Superior temporal gyrus (tissue), 1 donor: ENCODE measurements at regions not wholly inside any gene's neighbourhood (a gene's known extent, or its start where the extent isn't known, plus 50 kb on each side); places are given as distances from the start of the nearest gene placed in this dataset.
A peak's percentile ranks its signal among the peaks of the same experiment; 100 is the strongest.

Experiments used
- DNase-seq: peaks from one replicate; pipeline ENCODE4 v3.0.0-alpha.2; 2016; ENCODE audit errors: extremely low spot score

- DNase-seq = no peak
Measured at GRCh38 chr2:120936476-120937334, 201.0 kb downstream of the GLI2 start.

DNA sequence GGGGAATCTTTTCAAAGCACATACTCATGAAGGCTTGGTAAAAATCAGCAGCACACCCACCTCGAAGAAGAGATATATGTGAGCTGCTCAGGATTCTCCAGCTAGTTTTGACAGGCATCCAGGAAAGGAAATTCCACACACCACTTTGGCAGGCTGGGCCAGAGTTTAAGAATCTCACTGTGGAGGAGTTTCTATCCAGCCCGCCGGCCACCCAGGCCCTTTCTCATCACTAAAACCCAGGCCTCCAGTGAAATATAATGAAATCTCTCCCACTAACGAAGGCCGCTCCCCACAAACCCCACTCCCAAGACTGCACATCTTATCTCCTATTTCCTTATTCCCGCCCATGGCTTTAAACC lies 202.0 kb downstream of the GLI2 start:
- no peak for DNase-seq

DNA sequence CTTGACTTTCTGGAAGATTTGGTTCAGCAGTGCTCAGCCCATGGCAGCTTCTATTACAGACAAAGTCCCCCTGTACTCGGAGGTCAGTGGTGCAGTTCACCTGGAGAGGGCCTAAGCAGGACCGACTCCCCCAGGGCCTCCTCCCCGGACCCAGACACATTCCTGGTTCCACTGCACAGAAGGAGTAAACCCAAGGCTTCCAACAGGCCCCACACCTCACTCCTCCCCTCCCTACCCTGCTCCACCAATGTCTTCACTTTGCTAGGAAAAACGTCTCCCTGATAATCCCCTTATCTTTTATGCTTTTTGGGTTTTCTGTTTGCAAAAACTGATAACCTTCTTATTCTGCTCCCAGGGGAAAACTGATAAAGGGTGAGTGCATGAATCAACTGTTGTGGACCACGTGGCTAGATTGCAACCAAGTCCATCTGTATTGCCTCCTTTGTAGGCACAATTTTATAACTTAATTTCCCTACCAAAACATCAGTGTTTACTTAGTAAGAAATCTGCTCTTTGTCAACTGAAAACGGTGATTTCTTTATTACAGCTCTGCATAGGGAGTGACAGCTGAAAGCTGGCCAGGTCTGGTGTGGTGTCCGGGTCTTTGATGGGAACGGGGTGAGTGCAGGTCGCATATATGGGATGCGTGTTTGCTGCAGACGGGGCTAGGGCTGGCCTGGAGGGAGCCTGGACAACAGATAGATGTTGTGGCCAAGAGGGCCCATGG lies 202.5 kb downstream of the GLI2 start:
- no peak for DNase-seq

GRCh38 chr2:120939595-120940318 lies 204.1 kb downstream of the GLI2 start:
- DNase-seq = peak; percentile 24

GRCh38 chr2:120940319-120940696 lies 204.6 kb downstream of the GLI2 start:
- DNase-seq = no peak

GRCh38 chr2:120940726-120941256 lies 205.1 kb downstream of the GLI2 start:
- DNase-seq = no peak

DNA sequence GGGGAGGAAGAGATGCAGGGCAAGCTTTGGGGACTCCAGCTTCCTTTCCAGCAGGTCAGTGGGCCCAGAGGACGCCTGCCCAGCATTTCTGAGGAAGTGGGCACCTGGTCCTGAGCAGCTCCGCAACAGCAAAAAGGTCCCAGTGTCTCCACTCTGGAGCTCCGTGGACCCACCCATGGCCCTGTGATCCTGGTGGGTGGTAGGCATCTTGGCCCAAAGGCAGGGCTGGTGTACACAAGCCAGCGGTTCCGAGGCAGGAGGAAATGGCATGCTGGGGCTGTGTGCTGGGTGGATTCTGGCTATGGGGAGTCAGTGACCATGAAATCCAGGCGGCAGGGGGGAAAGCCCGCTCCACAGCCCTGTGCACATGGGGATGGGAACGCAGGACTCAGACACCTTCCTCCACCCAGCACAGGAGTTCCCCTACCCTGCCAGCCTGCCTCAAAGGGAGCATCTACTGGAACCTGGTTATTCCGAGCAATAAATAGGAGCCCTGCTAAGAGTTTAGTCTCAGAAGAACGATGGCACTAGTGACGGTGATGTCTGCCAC lies 206.0 kb downstream of the GLI2 start:
- no peak for DNase-seq

DNA sequence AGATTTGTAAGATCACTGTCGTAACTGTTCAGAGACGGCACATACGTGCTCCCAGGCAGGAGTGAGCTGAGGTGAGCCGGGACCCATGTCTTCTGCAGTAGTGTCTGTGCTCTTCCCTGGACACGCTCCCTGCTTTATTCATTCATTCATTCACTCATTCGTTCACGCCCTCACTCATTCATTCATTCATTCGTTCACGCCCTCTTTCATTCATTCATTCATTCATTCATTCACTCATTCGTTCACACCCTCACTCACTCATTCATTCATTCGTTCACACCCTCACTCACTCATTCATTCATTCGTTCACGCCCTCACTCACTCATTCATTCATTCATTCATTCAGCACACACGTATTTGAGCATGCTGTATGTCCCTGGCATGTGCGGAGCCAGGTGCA lies 207.0 kb downstream of the GLI2 start:
- no peak for DNase-seq

- DNase-seq = no peak
Measured at GRCh38 chr2:120943403-120944034, 207.9 kb downstream of the GLI2 start.

DNA sequence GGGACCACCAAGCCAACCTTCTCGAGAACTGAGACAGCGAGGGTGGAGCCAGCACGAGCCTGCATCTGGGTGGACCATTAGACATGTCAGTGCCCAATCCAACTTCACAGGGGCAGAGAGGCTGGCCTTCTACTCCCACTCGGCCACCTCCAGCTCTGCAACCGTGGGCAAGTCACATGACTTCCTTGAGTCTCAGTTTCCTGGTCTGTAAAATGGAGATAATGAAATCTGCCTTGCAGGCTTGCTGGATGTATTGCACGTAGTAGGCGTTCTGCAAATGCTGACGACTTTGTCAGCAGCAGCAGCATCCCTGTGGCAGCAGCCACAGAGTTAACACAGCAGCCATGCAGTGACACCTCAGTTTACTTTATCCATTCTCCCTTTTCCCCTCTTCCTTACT lies 208.9 kb downstream of the GLI2 start:
- DNase-seq = no peak

DNA sequence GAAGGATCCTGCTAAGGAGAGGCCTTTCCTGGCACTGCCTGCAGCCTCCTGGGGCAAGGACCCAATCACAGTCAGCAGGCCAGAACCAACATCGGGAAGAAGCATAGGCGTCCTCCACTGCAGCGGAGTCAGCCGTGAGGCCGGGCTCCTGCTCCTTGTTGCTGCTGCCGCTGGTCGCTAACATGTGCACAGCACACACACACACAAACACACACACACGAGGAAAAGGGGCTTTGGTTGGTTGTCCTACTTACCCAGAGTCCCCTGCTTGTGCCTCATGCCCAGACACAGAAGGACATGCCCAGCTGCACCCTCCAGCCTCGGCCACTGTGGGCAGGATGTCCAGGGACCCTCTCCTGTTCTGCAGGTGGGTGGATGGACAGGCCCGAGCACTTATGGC lies 209.4 kb downstream of the GLI2 start:
- no peak for DNase-seq

GRCh38 chr2:120945832-120946499 lies 210.3 kb downstream of the GLI2 start:
- DNase-seq = no peak

GRCh38 chr2:120947327-120947726 lies 211.7 kb downstream of the GLI2 start:
- no peak for DNase-seq

- DNase-seq = no peak
Measured at GRCh38 chr2:120947982-120948661, 212.5 kb downstream of the GLI2 start.

DNA sequence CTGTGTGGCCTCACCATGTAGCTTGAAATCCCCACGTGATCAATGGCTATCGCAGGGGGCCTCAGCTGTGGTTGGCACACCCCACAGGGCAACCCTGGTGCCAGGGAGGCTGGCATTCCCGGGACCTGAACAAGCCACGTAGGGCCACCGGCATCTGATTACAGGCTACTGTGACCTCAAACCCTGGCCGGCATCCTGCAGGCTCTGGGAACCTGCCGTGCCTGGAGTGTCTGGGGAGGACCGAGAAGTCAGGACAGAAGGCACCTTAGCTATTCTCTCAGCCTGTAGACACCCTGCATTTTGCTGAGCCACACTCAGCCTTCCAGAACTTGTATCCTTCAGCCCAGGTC lies 213.0 kb downstream of the GLI2 start:
- no peak for DNase-seq

DNA sequence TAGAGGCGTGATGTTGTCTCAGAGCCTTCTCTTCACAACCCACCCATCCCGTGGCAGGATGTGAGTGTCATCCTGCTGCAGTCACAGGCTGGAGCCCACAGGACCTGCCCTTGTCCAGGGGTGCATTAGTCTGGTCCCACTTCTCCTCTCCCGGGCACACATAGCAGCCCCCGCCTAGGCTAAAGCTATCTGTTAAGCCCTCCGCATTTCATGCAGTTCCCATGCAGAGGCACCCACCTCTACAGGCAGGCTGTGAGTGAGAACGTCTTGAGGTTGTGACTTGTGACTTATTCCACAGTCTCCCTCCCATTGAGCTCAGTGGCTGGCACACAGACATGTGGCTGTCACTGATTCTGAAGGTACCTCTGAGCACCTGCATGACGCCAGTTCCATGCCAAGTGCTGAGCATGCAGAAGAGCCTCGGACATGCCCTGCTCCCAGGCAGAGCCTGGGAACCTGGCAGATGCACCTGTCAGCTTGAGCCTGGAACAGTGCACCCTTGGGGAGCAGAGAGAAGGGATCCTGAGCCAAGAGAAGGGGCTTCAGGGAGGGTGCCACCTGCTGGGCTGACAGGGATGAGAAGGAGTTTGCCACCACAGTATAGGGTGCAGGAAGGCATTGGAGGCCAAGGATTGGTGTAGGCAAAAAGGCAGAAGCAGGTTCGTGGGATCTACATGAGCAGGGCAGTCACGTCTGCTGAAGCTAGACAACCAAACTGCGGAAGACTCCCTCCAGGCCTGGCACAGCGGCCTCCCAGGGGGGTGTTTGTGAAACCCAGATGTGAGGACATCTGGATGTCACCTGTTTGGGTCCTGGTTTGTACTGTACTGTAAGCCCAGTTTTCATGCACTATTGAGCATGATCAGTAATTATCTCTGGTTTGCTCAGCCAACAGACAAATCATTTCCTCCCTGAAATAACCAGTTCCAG lies 213.6 kb downstream of the GLI2 start:
- DNase-seq = no peak

- DNase-seq = no peak
Measured at GRCh38 chr2:120949957-120950590, 214.4 kb downstream of the GLI2 start.

DNA sequence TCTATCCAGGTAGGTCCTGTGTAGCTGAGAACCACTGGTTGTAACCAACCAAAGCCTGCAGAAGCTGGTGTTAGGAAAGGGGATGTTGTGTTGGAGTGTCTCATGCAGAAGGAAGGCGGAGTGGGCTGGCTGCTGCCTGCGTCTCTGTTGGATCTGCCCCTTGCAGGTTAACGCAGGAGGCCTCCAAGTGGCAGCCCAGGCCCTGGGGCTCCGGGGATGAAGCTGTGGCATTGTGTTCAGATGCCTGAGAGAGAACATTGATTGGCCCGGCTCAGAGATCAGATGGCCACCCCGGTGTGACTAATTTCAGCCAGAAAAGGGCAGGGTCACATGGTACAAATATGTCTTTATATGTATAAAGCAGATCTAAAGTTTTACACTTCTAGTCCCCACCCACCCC lies 216.0 kb downstream of the GLI2 start:
- DNase-seq = no peak

- no peak for DNase-seq
Measured at GRCh38 chr2:120952318-120952717, 216.7 kb downstream of the GLI2 start.
